AG04449 (cell line): ENCODE measurements at regions not wholly inside any gene's neighbourhood (a gene's known extent, or its start where the extent isn't known, plus 50 kb on each side); places are given as distances from the start of the nearest gene placed in this dataset.

Source experiments
- CTCF ChIA-PET: fragments of 350-600 bp; formaldehyde crosslinking; extraction: SDS; loops from one replicate; lab custom pipeline; 2021; ENCODE audit warnings: antibody characterized with exemption; lab: Yijun Ruan, JAX
- POLR2A ChIA-PET: fragments of 400-600, 350-600 bp; formaldehyde crosslinking; extraction: SDS; loops from one replicate; lab custom pipeline; 2020; ENCODE audit warnings: antibody characterized with exemption, inconsistent platforms; lab: Yijun Ruan, JAX
- DNase-seq: peaks from one replicate; pipeline ENCODE4 v3.0.0-alpha.2; 2010; ENCODE audit warnings: low read depth, low spot score
- H3K4me3 ChIP-seq: 2 replicates; pipeline ENCODE4 v1.5.1; 2011; ENCODE audit warnings: low read depth, mild to moderate bottlenecking, control low read depth, low read length
- TF ChIP-seq, protein P1 (sequence below): IDR thresholded peaks from one replicate; pipeline ENCODE4 v1.5.1; 2011; ENCODE audit warnings: mild to moderate bottlenecking, moderate library complexity, low read length, control low read depth, inconsistent platforms; ENCODE audit not compliant: insufficient read depth; ENCODE audit errors: missing control alignments

DNA sequence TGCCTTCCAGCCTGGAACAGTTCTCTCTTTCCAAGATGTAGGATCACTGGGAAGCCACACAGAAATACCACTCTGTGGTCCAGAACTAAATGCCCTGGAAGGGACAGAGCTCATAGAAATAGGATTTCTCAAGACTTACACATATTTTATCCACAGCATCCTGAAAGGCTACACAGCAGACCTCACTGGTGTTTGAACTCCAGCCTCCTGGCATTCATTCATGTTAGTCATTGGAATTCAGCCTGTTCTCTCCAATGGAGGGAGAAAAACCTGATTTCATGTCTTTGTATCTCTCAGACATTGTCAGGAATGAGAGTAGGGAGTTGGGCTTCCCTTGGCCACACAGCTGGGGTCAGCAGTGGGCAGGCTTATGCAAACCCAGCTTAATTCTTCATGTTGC lies 121.1 kb upstream of the PPP2R3A start:
- ChIA-PET CTCF (no interaction called here), POLR2A (no interaction called here)
- no peak for DNase-seq
- no peak overlapping the region for H3K4me3 ChIP-seq
- TF ChIP-seq, protein P1, sequence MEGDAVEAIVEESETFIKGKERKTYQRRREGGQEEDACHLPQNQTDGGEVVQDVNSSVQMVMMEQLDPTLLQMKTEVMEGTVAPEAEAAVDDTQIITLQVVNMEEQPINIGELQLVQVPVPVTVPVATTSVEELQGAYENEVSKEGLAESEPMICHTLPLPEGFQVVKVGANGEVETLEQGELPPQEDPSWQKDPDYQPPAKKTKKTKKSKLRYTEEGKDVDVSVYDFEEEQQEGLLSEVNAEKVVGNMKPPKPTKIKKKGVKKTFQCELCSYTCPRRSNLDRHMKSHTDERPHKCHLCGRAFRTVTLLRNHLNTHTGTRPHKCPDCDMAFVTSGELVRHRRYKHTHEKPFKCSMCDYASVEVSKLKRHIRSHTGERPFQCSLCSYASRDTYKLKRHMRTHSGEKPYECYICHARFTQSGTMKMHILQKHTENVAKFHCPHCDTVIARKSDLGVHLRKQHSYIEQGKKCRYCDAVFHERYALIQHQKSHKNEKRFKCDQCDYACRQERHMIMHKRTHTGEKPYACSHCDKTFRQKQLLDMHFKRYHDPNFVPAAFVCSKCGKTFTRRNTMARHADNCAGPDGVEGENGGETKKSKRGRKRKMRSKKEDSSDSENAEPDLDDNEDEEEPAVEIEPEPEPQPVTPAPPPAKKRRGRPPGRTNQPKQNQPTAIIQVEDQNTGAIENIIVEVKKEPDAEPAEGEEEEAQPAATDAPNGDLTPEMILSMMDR = no peak

DNA sequence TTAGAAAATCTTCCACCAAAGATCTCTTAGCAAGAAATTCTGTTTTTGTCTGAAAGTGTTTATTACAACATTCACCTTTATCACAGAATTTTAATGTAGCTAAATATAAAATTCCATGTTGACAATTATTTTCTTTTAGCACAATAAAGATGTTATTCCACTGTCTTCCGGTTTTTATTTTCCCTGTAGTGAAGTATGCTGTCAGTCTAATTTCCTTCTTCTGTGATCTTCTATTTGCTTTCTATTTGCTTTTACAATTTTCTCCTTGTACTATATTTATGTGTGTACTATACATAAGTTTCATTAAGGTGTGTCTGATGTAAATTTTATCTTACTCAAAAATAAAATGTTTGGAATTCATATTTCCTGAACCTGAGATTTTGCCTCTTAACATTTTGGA lies 117.5 kb upstream of the PPP2R3A start:
- ChIA-PET POLR2A (no interaction called here), CTCF (no interaction called here)
- TF ChIP-seq, protein P1 = no peak

DNA sequence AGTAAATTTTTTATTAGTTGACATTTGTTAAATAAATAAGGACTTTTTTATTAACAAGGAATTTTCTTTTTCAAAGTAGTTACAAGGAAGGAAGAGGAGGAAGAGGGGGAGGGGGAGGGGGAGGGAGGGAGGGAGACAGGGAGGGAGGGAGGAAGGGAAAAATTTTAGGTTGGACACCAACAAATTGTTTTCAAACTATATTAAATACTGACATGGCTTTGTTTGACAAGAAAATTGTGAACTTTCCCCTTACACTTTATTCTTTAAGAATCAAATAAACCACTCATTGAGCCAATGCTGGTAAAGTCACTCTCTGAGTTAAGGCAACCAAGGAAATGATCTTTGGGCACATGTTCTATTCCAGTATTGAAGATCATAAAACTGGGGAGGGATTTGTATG lies 115.7 kb upstream of the PPP2R3A start:
- TF ChIP-seq, protein P1 = no peak
- no peak for DNase-seq
- H3K4me3 ChIP-seq = no peak overlapping the region
- CTCF ChIA-PET = no interaction called here
- POLR2A ChIA-PET = no interaction called here

More for the DNA sequence above, 117.5 kb upstream of the PPP2R3A start:
- no peak overlapping the region for H3K4me3 ChIP-seq
- DNase-seq = no peak

DNA sequence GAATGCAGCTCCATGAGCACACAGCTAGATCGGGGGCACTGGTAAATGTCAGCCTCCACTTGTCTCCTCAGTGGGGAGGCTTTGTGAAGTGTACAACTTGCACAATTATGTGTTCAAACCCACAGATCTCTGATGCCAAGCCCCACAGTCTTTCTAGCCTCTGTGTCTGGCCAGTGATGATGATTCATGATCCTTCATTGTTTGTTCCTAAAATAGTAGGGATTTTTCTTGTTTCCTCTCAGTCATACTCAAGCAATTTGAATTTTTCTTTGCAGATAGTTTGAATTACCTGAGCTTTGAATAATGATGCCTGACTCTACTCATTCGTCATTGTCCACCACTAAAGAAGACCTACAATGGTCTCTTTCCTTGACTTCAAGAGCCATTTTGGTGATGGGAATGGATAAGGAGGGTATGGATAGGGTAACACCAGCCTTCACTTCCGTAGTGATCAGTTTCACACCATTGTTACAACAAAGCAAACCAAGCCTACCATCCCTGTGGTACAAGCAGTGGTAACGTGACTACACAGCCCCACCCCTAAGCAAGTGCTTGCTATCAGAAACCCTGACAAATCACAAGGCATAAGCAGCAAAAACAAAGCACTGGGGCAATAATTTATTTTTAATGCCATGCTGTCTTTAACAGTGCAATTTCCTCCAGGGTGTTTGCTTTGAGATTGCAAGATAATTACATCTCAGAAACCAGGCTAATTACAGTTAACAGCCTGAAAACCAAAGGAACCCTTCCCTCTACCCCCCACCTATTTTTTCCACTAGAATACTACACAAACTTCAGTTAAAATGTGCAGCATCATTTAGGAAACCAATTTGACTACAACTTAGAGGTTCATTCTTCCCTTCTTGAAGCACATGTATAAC lies 114.1 kb upstream of the PPP2R3A start:
- no peak for DNase-seq
- POLR2A ChIA-PET = no interaction called here
- H3K4me3 ChIP-seq = no peak overlapping the region
- TF ChIP-seq, protein P1 = no peak
- CTCF ChIA-PET = no interaction called here

DNA sequence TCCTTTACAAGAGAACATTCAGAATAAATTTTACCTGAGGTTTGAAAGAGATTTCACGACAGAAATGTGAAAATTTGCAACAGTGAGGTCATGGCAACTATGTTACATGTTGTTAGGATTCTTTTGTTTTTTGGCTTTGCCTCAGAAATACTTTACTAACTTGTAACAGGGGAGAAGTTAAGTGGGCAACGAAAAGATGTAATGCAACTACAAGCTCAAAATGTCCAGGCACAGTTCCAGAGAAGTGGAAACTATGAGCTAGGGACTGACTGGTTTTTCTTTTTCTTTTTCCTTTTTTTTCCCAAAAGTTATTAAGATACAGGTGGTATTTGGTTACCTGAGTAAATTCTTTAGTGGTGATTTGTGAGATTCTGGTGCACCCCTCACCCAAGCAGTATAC lies 111.5 kb upstream of the PPP2R3A start:
- POLR2A ChIA-PET = no interaction called here
- CTCF ChIA-PET = no interaction called here

DNA sequence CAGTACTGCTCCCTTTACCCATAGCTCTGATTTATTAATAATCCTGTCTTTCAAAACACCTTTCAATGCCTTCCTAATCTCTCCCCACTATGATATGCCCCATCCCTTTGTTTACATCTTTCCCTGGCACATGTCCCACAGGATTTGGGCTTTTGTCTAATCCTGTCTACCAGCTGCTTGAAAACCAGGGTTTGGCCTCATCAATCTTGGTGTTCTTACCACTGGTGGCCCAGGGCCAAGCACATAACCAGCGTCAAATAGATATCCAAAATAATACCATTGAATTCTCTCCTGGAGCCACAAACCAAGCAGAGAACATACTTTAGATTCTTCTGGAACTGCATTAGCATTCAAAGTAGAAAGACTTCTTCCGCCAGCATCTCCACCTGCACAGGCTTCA lies 104.8 kb upstream of the PPP2R3A start:
- TF ChIP-seq, protein P1 = no peak

More for the DNA sequence above, 111.5 kb upstream of the PPP2R3A start:
- DNase-seq = no peak
- H3K4me3 ChIP-seq = no peak overlapping the region
- TF ChIP-seq, protein P1 = no peak

More for the DNA sequence above, 104.8 kb upstream of the PPP2R3A start:
- POLR2A ChIA-PET = no interaction called here
- CTCF ChIA-PET = no interaction called here
- no peak overlapping the region for H3K4me3 ChIP-seq
- no peak for DNase-seq
